ENCODE measurements at regions not wholly inside any gene's neighbourhood (a gene's known extent, or its start where the extent isn't known, plus 50 kb on each side); places are given as distances from the start of the nearest gene placed in this dataset.

- Mint-ChIP-seq H3K4me3 (no peak overlapping the region), H3K9me3 (peaks cover 0 to 3% (median 0%) of the 10 kb centered on the region in 9 donors), H3K36me3 (peaks cover 0 to 2% (median 0%) of the 10 kb centered on the region in 3 donors), H3K4me1 (no peaks in the 10 kb centered on the region), H3K27me3 (peaks cover 0 to 6% (median 0%) of the 10 kb centered on the region in 5 donors), H3K27ac (no peak overlapping the region)
- ATAC-seq (no peak), DNase-seq (no peak)
- POLR2A ChIA-PET: no interaction called here
Measured at GRCh38 chr3:59601486-59601885, 551.7 kb upstream of the CFAP20DC start.

- no peak for DNase-seq
- H3K36me3 Mint-ChIP-seq: peaks cover 0 to 2% (median 1%) of the 10 kb centered on the region in 3 donors
- POLR2A ChIA-PET: no interaction called here
- H3K4me3 Mint-ChIP-seq: no peak overlapping the region
- H3K27me3 Mint-ChIP-seq: peaks cover 0 to 3% (median 0%) of the 10 kb centered on the region in 5 donors
- ATAC-seq: no peak
- no peaks in the 10 kb centered on the region for H3K4me1 Mint-ChIP-seq
- no peak overlapping the region for H3K27ac Mint-ChIP-seq
- H3K9me3 Mint-ChIP-seq: peaks cover 0 to 3% (median 2%) of the 10 kb centered on the region in 9 donors
Measured at GRCh38 chr3:59600631-59601030, 550.8 kb upstream of the CFAP20DC start.

- POLR2A ChIA-PET: no interaction called here
- no peak for DNase-seq
- Mint-ChIP-seq H3K27ac (no peak overlapping the region), H3K4me1 (peaks cover 0 to 2% (median 0%) of the 10 kb centered on the region in 4 donors), H3K4me3 (no peak overlapping the region), H3K9me3 (peaks cover 0 to 7% (median 4%) of the 10 kb centered on the region in 9 donors), H3K27me3 (peaks cover 0 to 4% (median 0%) of the 10 kb centered on the region in 5 donors), H3K36me3 (peaks cover 0 to 8% (median 5%) of the 10 kb centered on the region in 3 donors)
- ATAC-seq: no peak
Measured at GRCh38 chr3:59596741-59597140, 546.9 kb upstream of the CFAP20DC start.

- peaks cover 0 to 2% (median 0%) of the 10 kb centered on the region in 4 donors for H3K4me1 Mint-ChIP-seq
- H3K9me3 Mint-ChIP-seq: peaks cover 0 to 7% (median 4%) of the 10 kb centered on the region in 9 donors
- H3K4me3 Mint-ChIP-seq: no peak overlapping the region
- peaks cover 0 to 8% (median 5%) of the 10 kb centered on the region in 3 donors for H3K36me3 Mint-ChIP-seq
- POLR2A ChIA-PET: no interaction called here
- DNase-seq: no peak
- no peak for ATAC-seq
- H3K27ac Mint-ChIP-seq: no peak overlapping the region
- peaks cover 0 to 4% (median 0%) of the 10 kb centered on the region in 5 donors for H3K27me3 Mint-ChIP-seq
Measured at GRCh38 chr3:59595830-59596229, 546.0 kb upstream of the CFAP20DC start.

- DNase-seq: no peak
- Mint-ChIP-seq H3K27me3 (peaks cover 0 to 4% (median 0%) of the 10 kb centered on the region in 5 donors), H3K4me3 (no peak overlapping the region), H3K9me3 (peaks cover 0 to 7% (median 4%) of the 10 kb centered on the region in 9 donors), H3K36me3 (peaks cover 0 to 8% (median 3%) of the 10 kb centered on the region in 3 donors), H3K4me1 (peaks cover 0 to 2% (median 0%) of the 10 kb centered on the region in 4 donors), H3K27ac (no peak overlapping the region)
- POLR2A ChIA-PET: no interaction called here
- no peak for ATAC-seq
Measured at GRCh38 chr3:59593380-59593779, 543.6 kb upstream of the CFAP20DC start.

- Mint-ChIP-seq H3K27ac (no peak overlapping the region), H3K36me3 (peaks cover 0 to 15% (median 8%) of the 10 kb centered on the region in 3 donors), H3K4me3 (no peak overlapping the region), H3K9me3 (peaks cover 0 to 16% (median 4%) of the 10 kb centered on the region in 9 donors), H3K4me1 (peaks cover 0 to 1% (median 0%) of the 10 kb centered on the region in 4 donors), H3K27me3 (no peaks in the 10 kb centered on the region)
- DNase-seq (no peak), ATAC-seq (no peak)
- POLR2A ChIA-PET: no interaction called here
Measured at GRCh38 chr3:59580996-59581395, 531.2 kb upstream of the CFAP20DC start.

- H3K36me3 Mint-ChIP-seq: peaks cover 0 to 10% (median 4%) of the 10 kb centered on the region in 3 donors
- peaks cover 0 to 1% (median under 1%) of the 10 kb centered on the region in 4 donors for H3K4me1 Mint-ChIP-seq
- peaks cover 0 to 11% (median 0%) of the 10 kb centered on the region in 9 donors for H3K9me3 Mint-ChIP-seq
- H3K27ac Mint-ChIP-seq: no peak overlapping the region
- no peaks in the 10 kb centered on the region for H3K27me3 Mint-ChIP-seq
- POLR2A ChIA-PET: no interaction called here
- ATAC-seq: no peak
- no peak overlapping the region for H3K4me3 Mint-ChIP-seq
- no peak for DNase-seq
Measured at GRCh38 chr3:59580499-59580898, 530.7 kb upstream of the CFAP20DC start.

GRCh38 chr3:59578129-59578528 is 528.3 kb upstream of the CFAP20DC start:
- no peak for DNase-seq
- H3K36me3 Mint-ChIP-seq: peaks cover 0 to 5% (median 4%) of the 10 kb centered on the region in 3 donors
- no peaks in the 10 kb centered on the region for H3K27me3 Mint-ChIP-seq
- ATAC-seq: no peak
- peaks cover 0 to 6% (median 4%) of the 10 kb centered on the region in 4 donors for H3K4me1 Mint-ChIP-seq
- no peak overlapping the region for H3K4me3 Mint-ChIP-seq
- peaks cover 0 to 8% (median 0%) of the 10 kb centered on the region in 9 donors for H3K9me3 Mint-ChIP-seq
- peak overlapping the region in 2 of 10 donors; percentile 21 to 25 for H3K27ac Mint-ChIP-seq
- POLR2A ChIA-PET: interaction anchor here (0.6 kb wide), 1 partner anchor 199 kb away, joined by 4 read pairs; no protein-coding TSS in a partner anchor

- ATAC-seq (no peak), DNase-seq (no peak)
- peaks cover 0 to 6% (median 4%) of the 10 kb centered on the region in 4 donors for H3K4me1 Mint-ChIP-seq
- H3K9me3 Mint-ChIP-seq: no peaks in the 10 kb centered on the region
- H3K36me3 Mint-ChIP-seq: no peaks in the 10 kb centered on the region
- no peak overlapping the region for H3K27ac Mint-ChIP-seq
- no peaks in the 10 kb centered on the region for H3K27me3 Mint-ChIP-seq
- no peak overlapping the region for H3K4me3 Mint-ChIP-seq
- POLR2A ChIA-PET: no interaction called here
Measured at GRCh38 chr3:59576606-59577005, 526.8 kb upstream of the CFAP20DC start.

- Mint-ChIP-seq H3K27ac (peak overlapping the region in 2 of 10 donors; percentile 48 to 60), H3K4me3 (peak overlapping the region in 1 of 10 donors; percentile 7), H3K9me3 (no peaks in the 10 kb centered on the region), H3K36me3 (no peaks in the 10 kb centered on the region), H3K27me3 (no peaks in the 10 kb centered on the region), H3K4me1 (peaks cover 0 to 6% (median 4%) of the 10 kb centered on the region in 4 donors)
- DNase-seq (peak; percentile 64 to 92 (median 84)), ATAC-seq (peak; percentile 84 to 87)
- POLR2A ChIA-PET: no interaction called here
Measured at GRCh38 chr3:59575113-59576001, 525.5 kb upstream of the CFAP20DC start.

- Mint-ChIP-seq H3K9me3 (no peaks in the 10 kb centered on the region), H3K27me3 (no peaks in the 10 kb centered on the region), H3K4me3 (no peak overlapping the region), H3K4me1 (peaks cover 0 to 6% (median 4%) of the 10 kb centered on the region in 4 donors), H3K27ac (no peak overlapping the region), H3K36me3 (no peaks in the 10 kb centered on the region)
- POLR2A ChIA-PET: no interaction called here
- ATAC-seq (no peak), DNase-seq (no peak)
Measured at GRCh38 chr3:59573911-59574310, 524.1 kb upstream of the CFAP20DC start.

- ATAC-seq (no peak), DNase-seq (no peak)
- Mint-ChIP-seq H3K36me3 (no peaks in the 10 kb centered on the region), H3K4me1 (peaks cover 0 to 5% (median 4%) of the 10 kb centered on the region in 4 donors), H3K27me3 (no peaks in the 10 kb centered on the region), H3K9me3 (no peaks in the 10 kb centered on the region), H3K27ac (peak overlapping the region in 2 of 10 donors; percentile 10 to 49), H3K4me3 (no peak overlapping the region)
- POLR2A ChIA-PET: no interaction called here
Measured at GRCh38 chr3:59572106-59572505, 522.3 kb upstream of the CFAP20DC start.

GRCh38 chr3:59570806-59571205 is 521.0 kb upstream of the CFAP20DC start:
- Mint-ChIP-seq H3K27ac (peak overlapping the region in 1 of 10 donors; percentile 23), H3K4me3 (no peak overlapping the region), H3K9me3 (no peaks in the 10 kb centered on the region), H3K36me3 (no peaks in the 10 kb centered on the region), H3K27me3 (no peaks in the 10 kb centered on the region), H3K4me1 (peaks cover 0 to 5% (median 4%) of the 10 kb centered on the region in 4 donors)
- POLR2A ChIA-PET: no interaction called here
- DNase-seq: no peak
- ATAC-seq: no peak
